Lower lobe of right lung (tissue), 2 donors: ENCODE measurements at regions not wholly inside any gene's neighbourhood (a gene's known extent, or its start where the extent isn't known, plus 50 kb on each side); places are given as distances from the start of the nearest gene placed in this dataset.

ENCODE experiments used
- ATAC-seq, 2 donors: fragments of 200-7000 bp; cut with Tn5 transposase; one replicate each; pipeline ENCODE4 v1.9.1; 2020 to 2022; ENCODE audit warnings: mild to moderate bottlenecking in 2 of 2, moderate library complexity in 2 of 2
- DNase-seq: peaks from one replicate; pipeline ENCODE4 v3.0.0-alpha.2; 2020
- H3K27ac ChIP-seq: fragments of 200-600 bp; one replicate; pipeline ENCODE4 v1.8.0; 2022
- H3K27me3 ChIP-seq: fragments of 200-600 bp; one replicate; pipeline ENCODE4 v1.8.0; 2022; ENCODE audit warnings: low read depth
- H3K36me3 ChIP-seq: fragments of 200-600 bp; one replicate; pipeline ENCODE4 v1.8.0; 2022; ENCODE audit warnings: mild to moderate bottlenecking
- H3K4me1 ChIP-seq: fragments of 200-600 bp; one replicate; pipeline ENCODE4 v1.8.0; 2022
- H3K4me3 ChIP-seq: fragments of 200-600 bp; one replicate; pipeline ENCODE4 v1.8.0; 2022; ENCODE audit warnings: mild to moderate bottlenecking
- H3K9me3 ChIP-seq: fragments of 200-600 bp; one replicate; pipeline ENCODE4 v1.8.0; 2022
- intact Hi-C: fragments of 100-400 bp; cut with DNase I; formaldehyde crosslinking; loops from one replicate; pipeline ENCODE4 v1.11.0; 2022
- TF ChIP-seq, protein P1 (sequence below): fragments of 200-600 bp; IDR thresholded peaks from one replicate; pipeline ENCODE4 v1.8.0; 2022; ENCODE audit warnings: antibody characterized with exemption, mild to moderate bottlenecking
- donor health status: DM: no; HTN: yes; CAD: no; lungs with severe emphysema.

DNA sequence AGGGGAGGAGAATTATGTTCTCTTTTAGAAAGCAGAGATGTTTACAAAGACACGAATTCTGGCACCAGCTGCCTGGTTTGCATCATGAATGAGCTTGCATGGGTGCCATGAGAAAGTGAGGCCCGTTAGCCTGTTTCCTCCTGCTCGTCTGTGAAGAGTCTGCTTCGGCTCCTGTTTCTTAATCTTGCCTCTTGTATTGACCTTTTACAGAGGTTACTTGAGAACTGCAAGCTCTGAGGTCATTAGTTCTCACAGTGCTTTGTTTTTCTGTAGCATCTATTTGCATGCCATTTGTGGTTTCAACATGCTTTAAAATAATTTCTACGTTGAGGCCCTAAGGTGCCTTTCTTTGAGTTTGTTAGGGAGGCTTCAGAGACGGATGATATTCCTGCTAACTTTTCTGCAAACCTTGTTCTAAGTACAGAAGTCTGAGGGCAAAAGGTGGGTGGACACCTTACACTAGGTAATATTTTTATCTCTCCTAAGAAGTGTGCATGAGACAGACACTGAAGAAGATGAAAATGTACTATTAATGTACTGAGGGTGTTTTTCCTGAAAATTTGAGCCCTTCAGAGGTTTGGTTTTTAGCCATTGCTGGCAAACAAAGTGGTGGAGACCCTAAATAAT, 53.4 kb upstream of the LINC00305 start:
- H3K9me3 ChIP-seq: no peaks in the 10 kb centered on the region
- no peaks in the 10 kb centered on the region for H3K4me1 ChIP-seq
- DNase-seq: no peak
- ATAC-seq: no peak
- no peak overlapping the region for H3K4me3 ChIP-seq
- TF ChIP-seq, protein P1, sequence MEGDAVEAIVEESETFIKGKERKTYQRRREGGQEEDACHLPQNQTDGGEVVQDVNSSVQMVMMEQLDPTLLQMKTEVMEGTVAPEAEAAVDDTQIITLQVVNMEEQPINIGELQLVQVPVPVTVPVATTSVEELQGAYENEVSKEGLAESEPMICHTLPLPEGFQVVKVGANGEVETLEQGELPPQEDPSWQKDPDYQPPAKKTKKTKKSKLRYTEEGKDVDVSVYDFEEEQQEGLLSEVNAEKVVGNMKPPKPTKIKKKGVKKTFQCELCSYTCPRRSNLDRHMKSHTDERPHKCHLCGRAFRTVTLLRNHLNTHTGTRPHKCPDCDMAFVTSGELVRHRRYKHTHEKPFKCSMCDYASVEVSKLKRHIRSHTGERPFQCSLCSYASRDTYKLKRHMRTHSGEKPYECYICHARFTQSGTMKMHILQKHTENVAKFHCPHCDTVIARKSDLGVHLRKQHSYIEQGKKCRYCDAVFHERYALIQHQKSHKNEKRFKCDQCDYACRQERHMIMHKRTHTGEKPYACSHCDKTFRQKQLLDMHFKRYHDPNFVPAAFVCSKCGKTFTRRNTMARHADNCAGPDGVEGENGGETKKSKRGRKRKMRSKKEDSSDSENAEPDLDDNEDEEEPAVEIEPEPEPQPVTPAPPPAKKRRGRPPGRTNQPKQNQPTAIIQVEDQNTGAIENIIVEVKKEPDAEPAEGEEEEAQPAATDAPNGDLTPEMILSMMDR: no peak
- no peaks in the 10 kb centered on the region for H3K36me3 ChIP-seq
- intact Hi-C loops: no loop called here
- H3K27ac ChIP-seq: no peak overlapping the region
- no peaks in the 10 kb centered on the region for H3K27me3 ChIP-seq

DNA sequence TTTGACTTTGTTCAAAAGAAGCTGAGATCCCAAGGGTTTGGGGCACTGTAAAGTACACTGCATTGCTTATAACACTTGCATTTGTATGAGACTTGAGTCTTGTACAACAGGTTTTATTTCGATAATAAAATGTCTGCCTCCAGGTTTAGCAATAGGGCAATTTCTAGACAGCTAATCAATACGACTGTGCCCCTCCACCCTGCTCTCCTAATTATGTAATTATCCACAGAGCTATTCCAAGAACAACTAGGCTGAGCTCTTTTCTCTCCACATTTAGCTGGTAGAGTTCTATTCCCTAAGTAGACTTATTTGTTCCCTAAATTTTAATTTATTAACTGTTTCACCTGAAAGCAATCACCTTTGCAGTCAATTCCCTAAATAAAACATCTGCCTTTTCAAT, 52.9 kb upstream of the LINC00305 start:
- DNase-seq: no peak
- intact Hi-C loops: no loop called here
- TF ChIP-seq, protein P1: no peak

DNA sequence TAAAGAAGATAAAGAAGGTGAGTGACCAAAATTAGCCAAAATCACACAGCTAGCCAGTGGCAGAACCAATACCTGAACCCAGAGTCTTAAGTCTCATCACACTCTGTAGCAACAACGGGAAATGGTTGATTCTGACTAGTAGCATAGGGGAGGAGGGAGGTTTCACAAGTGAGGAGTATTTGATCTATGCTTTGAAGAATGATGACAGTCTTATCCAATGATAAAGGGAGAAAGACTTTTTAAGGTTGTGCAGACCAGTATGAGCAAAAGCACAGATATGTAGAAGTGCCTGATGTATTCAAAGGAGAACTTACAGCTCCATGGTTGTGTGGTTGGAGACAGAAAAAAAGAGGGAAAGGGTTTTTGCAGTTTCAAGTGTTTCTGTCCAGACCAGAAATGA, 50.7 kb upstream of the LINC00305 start:
- intact Hi-C loops: no loop called here
- Histone ChIP-seq H3K27ac (no peak overlapping the region), H3K9me3 (no peaks in the 10 kb centered on the region), H3K36me3 (no peaks in the 10 kb centered on the region), H3K4me3 (no peak overlapping the region), H3K4me1 (no peaks in the 10 kb centered on the region), H3K27me3 (no peaks in the 10 kb centered on the region)
- DNase-seq (no peak), ATAC-seq (no peak)
- TF ChIP-seq, protein P1: no peak

More for the DNA sequence above, 52.9 kb upstream of the LINC00305 start:
- ATAC-seq: no peak
- no peak overlapping the region for H3K27ac ChIP-seq
- H3K9me3 ChIP-seq: no peaks in the 10 kb centered on the region
- no peaks in the 10 kb centered on the region for H3K27me3 ChIP-seq
- no peak overlapping the region for H3K4me3 ChIP-seq
- H3K4me1 ChIP-seq: no peaks in the 10 kb centered on the region
- no peaks in the 10 kb centered on the region for H3K36me3 ChIP-seq
